GM21381 (cell line): ENCODE measurements at regions not wholly inside any gene's neighbourhood (a gene's known extent, or its start where the extent isn't known, plus 50 kb on each side); places are given as distances from the start of the nearest gene placed in this dataset.
"Not testable (repeated sequence)": the region's sequence is repeated elsewhere in the genome, so short reads cannot be mapped to it uniquely, and the experiment has no call there.

Experiments used
- ATAC-seq: cut with Tn5 transposase; IDR thresholded peaks from one replicate; pipeline ENCODE4 v1.9.1; 2021; ENCODE audit warnings: mild to moderate bottlenecking, moderate library complexity; ENCODE audit not compliant: unreplicated experiment

DNA sequence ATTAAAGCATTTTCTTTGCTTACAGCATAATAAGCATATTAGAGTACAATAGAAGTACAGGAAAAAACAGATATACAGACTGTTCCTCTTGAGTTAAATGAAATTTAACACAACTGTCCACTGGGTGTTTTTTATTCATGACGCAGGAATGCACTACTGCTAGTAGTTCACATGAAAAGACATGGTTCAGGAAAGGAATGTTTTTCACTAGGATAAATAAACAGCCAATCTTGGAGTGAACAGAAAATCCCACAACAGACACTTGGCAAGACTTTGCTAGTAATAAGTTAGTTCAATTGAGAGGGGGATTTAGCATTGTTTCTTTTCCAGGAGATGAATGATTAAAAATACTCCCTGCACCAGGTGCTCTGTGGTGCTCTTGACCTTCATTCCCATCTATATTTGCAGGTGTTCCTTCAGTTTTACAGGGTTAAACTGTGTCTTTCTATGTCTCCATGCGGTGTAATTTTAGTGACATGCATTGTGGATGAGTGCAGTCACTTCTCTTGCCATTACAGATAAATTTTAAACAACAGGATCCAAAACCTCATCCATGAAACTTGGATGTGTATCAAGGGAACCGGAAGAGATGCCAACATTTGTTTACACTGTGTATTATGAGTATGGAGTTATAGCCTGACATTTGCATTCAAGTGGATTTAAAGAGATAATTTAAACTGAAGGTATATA lies 796.6 kb downstream of the DSC3 start:
- no peak for ATAC-seq

DNA sequence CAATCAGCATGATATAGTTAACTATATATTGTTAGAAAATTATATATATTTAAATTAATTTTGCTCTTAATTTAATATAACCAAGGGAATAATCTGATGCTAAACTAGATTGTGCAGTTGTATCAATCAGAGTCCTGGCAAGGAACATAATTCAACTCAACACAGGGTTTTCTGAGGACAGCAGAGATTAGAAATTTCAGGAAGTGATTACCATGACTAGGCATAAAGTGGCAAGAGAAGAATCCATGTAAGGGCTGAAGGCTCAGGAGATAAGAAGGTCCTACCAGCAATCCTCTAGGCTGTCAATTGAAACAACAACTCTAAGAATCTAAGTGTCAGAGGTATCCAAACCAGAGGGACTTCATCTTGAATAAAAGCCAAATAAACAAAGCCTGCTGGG lies 807.8 kb downstream of the DSC3 start:
- ATAC-seq, result no peak

DNA sequence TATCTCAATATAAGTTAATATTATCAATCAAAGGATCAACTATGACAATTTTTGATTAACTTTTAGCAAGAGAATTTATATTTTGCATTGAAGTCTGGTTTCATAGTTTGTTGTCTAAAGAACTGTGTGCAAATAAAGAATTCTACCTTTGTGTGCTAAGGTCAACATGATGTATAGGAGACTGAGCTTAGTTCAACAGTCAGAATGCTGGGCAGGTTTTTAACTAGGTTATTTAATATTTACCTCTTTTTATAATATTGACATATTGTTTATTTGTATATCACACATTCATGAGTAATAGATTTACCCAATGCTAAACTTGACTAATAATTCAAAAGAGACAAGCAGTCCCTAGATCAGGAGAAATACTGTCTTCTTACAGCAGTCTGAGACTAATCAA lies 831.4 kb downstream of the DSC3 start:
- ATAC-seq, result no peak

DNA sequence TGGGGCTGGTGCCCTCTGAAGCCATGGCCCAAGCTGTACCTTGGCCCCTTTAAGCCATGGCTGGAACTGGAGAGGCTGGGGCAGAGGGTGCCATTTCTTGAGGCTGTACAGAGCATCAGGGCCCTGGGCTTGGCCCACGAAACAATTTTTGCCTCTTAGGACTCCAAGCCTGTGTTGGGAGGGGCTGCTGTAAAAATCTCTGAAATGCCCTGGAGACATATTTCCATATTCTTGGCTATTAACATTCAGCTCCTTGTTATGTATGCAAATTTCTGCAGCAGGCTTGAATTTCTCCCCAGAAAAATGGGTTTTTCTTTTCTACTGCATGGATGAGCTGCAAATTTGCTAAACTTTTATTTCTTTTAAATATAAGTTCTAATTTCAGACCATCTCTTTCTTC lies 834.0 kb downstream of the DSC3 start:
- ATAC-seq, result no peak

DNA sequence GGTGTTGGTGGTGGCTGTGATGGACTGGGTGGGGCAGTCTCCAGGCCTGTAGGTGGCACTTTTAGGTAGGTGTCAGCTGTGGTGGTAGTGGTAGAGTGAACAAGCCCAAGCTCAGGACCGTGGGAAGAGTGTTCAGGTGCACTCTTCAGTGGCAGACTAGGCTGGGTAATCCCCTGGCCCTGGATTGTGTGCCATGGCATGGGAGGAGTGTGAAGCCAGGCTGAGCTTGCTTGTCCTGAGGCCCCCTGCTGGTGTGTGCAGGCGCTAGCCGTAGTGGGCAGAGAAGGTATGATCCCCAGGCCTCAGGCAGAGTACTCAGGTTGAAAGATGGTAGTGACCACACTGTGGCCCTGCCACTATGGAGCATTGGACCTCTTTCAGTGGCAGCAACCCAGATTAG lies 850.3 kb downstream of the DSC3 start:
- ATAC-seq, result no peak

DNA sequence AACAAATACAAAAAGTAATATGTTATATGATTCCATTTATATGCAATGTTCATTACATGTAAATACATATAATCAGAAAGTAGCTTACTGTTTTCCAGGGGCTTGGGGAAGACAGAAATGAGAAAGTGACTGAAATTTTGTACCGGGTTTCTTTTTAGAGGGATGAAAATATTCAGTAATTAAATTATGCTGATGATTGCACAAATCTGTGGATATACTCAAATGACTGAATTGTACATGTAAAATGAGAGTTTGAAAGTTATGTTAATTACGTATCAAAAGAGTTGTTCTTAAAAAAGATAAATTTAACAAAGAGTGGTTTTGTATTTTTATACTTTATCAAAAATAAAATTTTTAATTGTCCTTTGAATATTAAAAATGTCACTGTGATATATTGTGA lies 856.3 kb downstream of the DSC3 start:
- ATAC-seq, result no peak

DNA sequence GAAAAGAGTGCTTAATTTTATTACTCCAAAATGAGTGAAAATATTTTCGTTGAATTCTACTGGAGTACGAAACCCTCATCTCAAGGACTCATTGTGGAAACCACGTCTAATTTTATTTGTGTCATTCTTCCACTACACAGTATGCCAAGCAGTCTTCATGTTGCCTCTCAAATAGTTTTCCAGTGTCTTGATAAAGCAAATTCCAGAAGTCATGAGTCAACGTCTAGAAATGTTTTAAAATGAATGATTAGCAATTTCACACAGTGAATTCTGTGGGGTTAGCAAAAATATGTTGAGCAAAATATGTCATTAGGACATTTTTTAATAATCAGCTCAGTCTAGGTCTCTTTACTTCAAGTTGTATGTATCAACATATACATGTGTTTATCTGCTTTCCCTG lies 865.5 kb downstream of the DSC3 start:
- ATAC-seq, result no peak

DNA sequence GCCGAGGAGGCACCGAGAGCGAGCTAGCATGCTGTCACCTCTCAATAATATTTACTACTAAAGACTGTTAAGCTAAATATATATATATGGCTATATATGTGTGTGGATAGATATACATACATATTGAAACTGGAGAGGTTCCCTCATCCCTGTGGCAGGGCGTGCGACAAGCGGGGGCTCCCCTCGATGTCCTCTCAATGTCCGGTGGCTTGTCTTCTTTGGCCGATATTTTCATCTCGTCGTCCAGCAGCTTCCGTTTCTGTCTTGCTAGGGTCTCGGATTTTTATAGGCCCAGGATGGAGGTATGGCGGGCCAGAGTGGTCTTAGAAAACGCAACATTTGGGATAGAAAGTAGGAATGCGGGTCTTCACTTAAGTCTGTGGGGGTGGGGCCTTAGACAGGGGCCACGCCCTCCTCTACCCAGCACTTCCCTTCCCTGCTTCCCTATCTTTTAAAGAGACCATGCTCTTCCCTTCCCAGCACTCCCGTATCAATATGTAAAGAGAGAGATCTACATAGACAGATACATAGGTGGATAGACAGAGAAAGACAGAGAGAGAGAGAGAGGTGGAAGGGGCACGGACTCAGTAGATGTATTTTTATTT lies 866.8 kb downstream of the DSC3 start:
- ATAC-seq, result no peak

DNA sequence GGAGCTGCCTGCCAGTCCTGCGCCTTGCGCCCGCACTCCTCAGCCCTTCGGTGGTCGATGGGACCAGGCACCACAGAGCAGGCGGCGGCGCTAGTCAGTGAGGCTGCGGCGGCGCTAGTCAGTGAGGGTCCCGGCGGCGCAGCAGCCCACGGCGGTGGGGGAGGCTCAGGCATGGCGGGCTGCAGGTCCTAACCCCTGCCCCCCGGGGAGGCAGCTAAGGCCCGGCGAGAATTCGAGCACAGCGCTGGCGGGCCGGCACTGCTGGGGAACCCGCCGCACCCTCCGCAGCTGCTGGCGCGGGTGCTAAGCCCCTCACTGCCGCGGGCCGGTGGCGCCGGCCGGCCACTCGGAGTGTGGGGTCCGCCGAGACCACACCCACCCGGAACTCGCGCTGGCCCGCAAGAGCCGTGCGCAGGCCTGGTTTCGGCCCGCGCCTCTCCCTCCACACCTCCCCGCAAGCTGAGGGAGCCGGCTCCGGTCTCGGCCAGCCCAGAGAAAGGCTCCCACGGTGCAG lies 867.4 kb downstream of the DSC3 start:
- ATAC-seq, result no peak

DNA sequence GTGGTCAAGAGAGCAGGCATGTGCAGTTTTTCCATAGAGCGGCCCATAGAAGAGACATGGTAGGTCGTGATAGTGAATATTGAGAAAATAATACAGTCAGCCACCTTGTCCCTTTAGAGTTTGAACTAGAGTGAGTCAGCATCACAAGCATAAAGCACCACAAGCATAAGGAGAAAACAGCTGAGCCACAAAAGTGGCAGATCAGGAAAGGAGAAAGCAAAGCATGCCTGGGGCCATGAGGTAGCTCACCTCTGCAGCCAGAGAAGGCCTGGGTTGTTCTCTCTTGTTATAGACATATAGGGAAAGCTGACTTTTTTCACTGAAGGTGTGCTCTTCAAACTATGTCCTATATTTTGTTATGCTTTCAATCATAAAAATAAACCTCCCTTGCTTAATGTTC lies 879.0 kb downstream of the DSC3 start:
- ATAC-seq, result no peak

DNA sequence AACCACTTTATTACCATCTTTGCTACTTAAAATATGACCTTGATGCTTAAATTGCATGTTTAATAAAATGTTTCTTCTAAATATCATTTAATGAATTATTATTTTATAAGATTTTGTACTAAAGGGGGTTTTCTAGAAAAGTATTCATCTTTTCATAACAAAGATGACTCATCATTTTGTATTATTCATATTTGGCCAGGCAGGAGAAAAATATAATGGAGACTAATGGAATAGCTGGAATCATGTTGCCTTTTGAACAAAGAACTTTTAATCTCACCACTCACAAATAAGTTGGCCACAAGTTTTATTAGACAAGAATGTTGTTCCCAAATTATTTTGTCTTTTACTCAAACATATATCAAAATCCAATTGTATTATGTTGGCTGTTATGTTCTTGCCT lies 882.4 kb downstream of the DSC3 start:
- no peak for ATAC-seq

DNA sequence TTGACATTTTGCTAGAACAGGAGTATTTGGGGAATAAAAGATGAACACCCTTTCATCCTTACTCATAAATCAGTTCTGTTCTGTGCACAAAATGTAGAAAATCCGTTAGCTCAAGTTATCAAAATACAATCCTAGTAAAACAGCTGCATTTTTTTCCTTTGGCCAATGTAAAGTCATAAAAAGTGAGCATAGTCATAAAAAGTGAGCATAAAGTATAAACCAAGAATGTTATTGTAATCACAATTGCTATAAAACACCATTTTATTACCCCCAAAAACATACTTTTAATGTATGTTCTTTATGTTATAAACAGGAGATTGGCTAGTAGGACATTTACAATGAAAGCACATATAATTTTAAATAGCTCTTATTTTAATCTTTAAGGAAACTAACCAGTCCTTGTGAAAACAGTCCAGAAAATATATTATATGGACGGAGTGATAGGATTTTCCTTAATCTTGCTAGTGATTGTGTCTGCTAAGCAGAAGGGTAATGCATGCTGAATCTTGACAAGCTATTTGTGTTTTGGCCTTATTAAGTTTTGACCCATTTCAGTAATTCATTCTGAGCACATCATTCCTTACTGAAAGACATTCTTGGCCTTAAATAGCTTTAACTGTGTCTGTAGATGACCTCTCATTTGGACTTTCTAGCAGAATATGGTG lies 891.8 kb downstream of the DSC3 start:
- no peak for ATAC-seq

DNA sequence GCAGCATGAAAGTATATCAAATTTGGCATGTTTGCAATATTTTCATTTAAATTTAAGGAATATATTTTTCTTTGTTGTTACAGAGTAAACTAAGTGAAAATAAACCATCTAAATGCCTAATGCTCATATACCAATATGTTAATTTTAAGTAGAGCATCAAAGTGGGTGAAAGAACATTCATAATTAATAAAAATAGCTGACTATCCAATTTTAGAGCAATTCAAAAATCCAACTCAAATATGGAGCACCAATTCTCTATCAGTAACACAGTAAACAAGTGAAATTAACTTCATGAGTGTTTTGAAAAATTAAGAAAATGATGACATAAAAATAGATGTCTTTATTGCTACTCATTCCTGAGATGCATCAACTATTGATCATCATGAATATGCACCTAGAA lies 893.0 kb downstream of the DSC3 start:
- no peak for ATAC-seq

DNA sequence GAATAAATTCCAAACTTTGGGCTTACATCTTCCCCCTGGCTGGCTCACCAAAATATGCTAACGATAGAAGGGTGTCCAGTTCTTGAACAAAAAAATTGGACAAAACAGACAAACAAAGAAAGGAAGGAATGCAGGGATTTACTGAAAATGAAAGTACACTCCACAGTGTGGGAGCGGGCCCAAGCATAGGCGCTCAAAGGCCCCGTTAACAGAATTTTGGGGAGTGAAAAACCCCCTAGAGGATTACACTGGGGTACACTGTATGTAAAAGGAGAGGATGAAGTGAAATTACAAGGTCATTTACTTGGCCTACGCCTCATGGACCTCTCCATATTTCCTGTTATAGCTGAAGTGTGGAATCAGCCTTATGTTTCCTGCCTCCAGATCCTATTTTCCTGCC lies 899.7 kb downstream of the DSC3 start:
- ATAC-seq, result no peak

DNA sequence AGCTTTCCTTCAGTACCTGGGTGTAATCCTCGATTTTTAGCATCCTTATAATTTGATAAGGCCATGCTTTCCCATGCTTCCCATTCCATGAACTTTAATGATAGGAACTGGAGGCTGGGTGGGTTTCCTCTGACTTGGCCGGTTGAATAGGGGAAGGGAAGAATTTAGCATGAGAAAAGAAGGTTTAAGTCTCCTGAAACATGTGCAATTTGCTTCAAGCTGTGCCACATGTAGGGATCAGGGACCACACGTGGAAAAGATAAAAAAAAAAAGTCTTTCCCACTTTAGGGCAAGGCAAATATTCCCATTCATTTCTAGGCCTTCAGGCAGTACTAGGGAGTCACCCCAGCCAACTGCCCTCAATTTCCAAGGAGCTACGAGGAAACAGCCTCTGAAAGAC lies 900.3 kb downstream of the DSC3 start:
- no peak for ATAC-seq

DNA sequence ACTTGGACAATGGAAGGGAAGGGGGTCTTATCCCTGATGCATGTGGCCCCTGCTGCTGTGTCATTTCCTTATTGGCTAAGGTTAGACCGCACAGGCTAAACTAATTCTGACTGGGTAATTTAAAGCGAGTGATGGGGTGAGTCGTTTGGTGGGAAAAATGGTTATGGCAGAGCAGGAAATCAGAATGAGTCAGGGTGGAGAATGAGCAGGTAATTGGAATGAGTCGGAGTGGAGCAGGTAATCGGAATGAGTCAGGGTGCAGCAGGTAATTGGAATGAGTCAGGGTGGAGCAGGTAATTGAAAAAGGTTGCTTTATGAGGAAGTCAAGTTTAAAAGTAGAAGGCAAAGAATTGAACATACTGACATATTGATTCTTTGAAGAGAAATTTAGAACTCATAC lies 901.0 kb downstream of the DSC3 start:
- ATAC-seq, result not testable (repeated sequence)

DNA sequence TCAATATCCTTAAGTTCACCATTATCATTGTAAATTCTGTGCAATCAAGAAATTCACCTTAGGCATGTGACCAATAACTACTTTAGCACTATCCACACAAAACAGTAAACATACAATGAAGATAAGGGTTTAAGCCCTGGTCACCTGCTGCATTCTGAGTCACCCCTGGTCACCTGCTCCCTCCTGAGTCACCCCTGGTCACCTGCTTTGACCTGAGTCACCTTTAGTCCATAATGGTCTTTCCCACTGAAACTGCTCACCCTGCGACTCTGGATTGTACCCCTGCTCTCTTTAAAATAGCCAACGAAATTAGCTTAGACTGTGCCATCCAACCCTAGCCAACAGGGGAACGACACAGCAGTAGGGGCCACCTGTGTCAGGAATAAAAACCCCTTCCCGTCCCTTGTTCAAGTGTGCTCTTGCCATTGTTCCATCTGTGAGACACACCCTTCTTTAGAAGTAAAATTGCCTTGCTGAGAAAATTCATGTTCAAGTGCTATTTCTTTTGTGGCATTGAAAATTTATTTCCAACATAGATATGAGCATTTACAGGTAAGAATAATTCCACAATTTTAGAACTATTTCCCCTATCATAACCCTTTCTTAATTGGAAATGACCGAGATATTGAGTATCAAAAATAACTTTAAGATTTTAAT lies 902.8 kb downstream of the DSC3 start:
- ATAC-seq, result no peak

DNA sequence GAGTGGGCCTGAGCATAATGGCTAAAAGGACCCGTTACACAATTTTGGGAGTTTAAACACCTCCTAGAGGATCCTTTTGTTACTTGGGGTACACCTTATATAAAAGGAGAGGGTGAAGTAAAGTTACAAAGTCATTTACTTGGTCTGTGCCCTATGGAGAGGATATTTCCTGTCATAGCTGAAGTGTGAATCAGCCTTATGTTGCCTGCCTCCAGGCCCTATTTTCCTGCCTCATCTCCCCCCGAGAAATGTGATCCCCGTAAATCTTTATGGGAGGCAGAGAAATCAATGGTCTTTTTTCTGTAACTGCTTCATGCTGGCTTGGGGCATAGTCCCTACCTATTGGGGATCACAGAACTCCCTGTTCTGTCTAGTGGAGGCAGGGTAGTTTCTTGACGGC lies 906.6 kb downstream of the DSC3 start:
- ATAC-seq, result no peak

DNA sequence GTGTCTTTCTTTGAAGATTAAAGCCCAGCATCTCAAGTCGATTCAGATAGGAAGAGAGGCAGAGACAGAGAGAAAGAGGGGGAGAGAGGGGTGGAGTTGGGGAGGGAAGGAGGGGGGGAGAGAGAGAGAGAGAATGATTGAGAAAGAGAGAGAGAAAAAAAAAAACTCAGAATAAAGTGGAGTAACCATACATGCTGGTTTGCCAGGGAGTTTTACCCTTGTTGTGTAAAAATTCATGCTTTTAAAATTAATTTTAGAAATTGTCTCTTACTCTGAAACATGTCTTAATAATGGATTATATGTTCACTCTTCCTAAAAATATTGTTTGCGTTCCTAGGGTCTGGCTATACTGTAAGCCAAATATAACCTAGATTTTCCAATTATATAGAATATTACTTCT lies 908.5 kb downstream of the DSC3 start:
- no peak for ATAC-seq

DNA sequence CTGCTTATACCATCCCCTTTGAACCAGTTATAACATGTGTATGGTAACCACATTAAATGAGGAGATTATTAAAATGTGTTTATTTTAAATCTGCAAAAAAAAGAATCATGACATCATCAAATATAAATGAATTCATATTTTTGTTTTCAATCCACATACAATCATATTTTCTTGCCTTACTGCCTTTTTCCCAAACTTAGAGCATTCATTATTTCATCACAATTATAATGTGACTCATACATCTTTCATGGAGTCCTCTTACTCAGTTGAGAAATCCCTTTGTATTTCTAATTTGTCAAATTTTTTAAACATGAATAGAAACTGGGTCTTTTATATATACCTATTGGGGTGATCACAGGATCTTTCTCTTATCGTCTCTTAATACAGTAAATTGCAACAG lies 909.6 kb downstream of the DSC3 start:
- ATAC-seq, result no peak

DNA sequence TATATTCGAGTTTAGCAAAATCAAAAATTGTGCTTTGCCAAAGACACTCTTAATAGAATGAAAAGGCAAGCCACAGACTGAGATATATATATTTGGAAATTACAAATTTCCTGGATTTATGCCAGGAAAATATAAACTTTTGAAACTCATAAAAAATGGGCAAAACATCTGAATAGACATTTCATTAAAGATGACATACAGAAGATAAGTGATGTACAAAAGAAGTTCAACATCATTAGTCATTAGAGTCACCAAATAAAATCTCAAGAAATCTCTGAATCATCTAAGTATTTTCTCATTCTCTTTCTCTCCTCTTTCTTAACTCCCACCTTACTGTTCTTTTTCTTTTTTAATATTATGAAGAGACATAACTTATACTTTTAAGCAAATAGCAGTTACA lies 921.1 kb downstream of the DSC3 start:
- no peak for ATAC-seq

DNA sequence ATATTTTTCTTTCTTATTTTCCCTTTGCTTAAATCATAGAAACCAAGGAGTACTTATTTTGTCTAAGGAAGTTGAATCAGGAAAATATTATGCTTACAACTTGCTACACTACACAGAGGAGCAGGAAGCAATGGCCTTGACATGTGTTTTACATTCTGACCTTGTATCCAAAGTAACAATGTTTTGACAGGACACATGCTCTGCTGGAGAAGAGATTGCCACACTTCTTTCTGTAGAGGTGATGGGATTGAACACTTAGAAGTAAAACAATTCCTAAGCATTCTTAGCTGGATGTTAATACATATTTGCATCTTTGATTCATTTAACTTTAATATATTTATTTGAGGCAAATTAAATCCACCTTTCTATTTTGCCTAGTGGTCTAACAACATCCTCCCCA lies 929.1 kb downstream of the DSC3 start:
- no peak for ATAC-seq
